ENCODE measurements at regions not wholly inside any gene's neighbourhood (a gene's known extent, or its start where the extent isn't known, plus 50 kb on each side); places are given as distances from the start of the nearest gene placed in this dataset.

- TF ChIP-seq CTCF (IDR thresholded peaks at IDR 0.05) = no peak
- TF ChIP-seq USF1 (IDR thresholded peaks at IDR 0.05; ENCODE audit: borderline replicate concordance, low read depth) = no peak
- TF ChIP-seq USF2 (IDR thresholded peaks at IDR 0.05; ENCODE audit: borderline replicate concordance, low read depth, low read length) = no peak
- no peak for TF ChIP-seq TEAD4 (IDR thresholded peaks at IDR 0.05; ENCODE audit: borderline replicate concordance, insufficient read depth)
- no peak for TF ChIP-seq FOXJ3 (CRISPR knock-in tag; IDR thresholded peaks at IDR 0.05)
- TF ChIP-seq RCOR1 (IDR thresholded peaks at IDR 0.05; ENCODE audit: low read length) = no peak
- no peak for TF ChIP-seq SMC3 (IDR thresholded peaks at IDR 0.05; ENCODE audit: low read depth, low read length)
- no peak for TF ChIP-seq POLR2AphosphoS5 (IDR thresholded peaks at IDR 0.05; ENCODE audit: low read depth, low read length)
- no peak for TF ChIP-seq ZBTB33 (IDR thresholded peaks at IDR 0.05; ENCODE audit: borderline replicate concordance, low read depth)
- no peak for TF ChIP-seq EZH2phosphoT487 (IDR thresholded peaks at IDR 0.05; ENCODE audit: borderline replicate concordance, low read depth)
- no peak for TF ChIP-seq MAX (IDR thresholded peaks at IDR 0.05; ENCODE audit: low read depth)
- no peak for TF ChIP-seq SIN3A (IDR thresholded peaks at IDR 0.05; ENCODE audit: borderline replicate concordance, low read depth, low read length)
- TF ChIP-seq TAF1 (IDR thresholded peaks at IDR 0.05; ENCODE audit: borderline replicate concordance, low read depth, low read length) = no peak
Observed at GRCh38 chr13:30520571-30520970, 54.8 kb upstream of the HMGB1 start.
